ENCODE measurements at regions not wholly inside any gene's neighbourhood (a gene's known extent, or its start where the extent isn't known, plus 50 kb on each side); places are given as distances from the start of the nearest gene placed in this dataset.

GRCh38 chr6:105591053-105591452 lies 188.2 kb upstream of the PREP start:
- TF ChIP-seq CTCF (conservative IDR thresholded peaks at IDR 0.05; ENCODE audit: low read depth in 2 of 2) (no peak), EZH2phosphoT487 (IDR thresholded peaks at IDR 0.05; ENCODE audit: unreplicated experiment) (no peak), EZH2 (IDR thresholded peaks at IDR 0.05; ENCODE audit: low read depth, unreplicated experiment) (no peak), POLR2AphosphoS5 (IDR thresholded peaks at IDR 0.05; ENCODE audit: low read depth) (no peak), ZNF331 (CRISPR knock-in tag; IDR thresholded peaks at IDR 0.05; ENCODE audit: low read depth) (no peak), ETS1 (IDR thresholded peaks at IDR 0.05) (no peak), CREB1 (CRISPR knock-in tag; IDR thresholded peaks at IDR 0.05; ENCODE audit: low read depth) (no peak), REST (IDR thresholded peaks at IDR 0.05; ENCODE audit: unreplicated experiment) (no peak), JUNB (IDR thresholded peaks at IDR 0.05; ENCODE audit: unreplicated experiment) (no peak)
